ENCODE measurements at regions not wholly inside any gene's neighbourhood (a gene's known extent, or its start where the extent isn't known, plus 50 kb on each side); places are given as distances from the start of the nearest gene placed in this dataset.

DNA sequence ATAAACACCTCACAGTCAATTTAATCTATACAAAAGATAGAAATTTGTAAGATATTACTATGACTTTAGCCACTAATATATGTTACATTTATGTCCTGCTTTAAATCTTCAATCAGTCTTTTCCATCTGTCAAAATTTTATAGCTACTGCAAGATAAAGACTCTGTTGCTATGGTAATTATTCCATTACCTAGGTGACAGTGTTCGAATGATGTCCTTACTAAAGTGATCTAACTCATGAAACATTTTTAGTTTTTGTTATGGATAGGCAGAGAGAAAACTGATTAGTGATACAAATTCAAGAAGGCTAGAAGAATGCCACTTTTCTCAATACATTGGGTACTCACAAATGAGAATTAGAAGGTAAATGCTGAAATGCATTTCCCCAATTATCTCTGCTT is 359.9 kb upstream of the FSHR start:
- TF ChIP-seq, protein P1, sequence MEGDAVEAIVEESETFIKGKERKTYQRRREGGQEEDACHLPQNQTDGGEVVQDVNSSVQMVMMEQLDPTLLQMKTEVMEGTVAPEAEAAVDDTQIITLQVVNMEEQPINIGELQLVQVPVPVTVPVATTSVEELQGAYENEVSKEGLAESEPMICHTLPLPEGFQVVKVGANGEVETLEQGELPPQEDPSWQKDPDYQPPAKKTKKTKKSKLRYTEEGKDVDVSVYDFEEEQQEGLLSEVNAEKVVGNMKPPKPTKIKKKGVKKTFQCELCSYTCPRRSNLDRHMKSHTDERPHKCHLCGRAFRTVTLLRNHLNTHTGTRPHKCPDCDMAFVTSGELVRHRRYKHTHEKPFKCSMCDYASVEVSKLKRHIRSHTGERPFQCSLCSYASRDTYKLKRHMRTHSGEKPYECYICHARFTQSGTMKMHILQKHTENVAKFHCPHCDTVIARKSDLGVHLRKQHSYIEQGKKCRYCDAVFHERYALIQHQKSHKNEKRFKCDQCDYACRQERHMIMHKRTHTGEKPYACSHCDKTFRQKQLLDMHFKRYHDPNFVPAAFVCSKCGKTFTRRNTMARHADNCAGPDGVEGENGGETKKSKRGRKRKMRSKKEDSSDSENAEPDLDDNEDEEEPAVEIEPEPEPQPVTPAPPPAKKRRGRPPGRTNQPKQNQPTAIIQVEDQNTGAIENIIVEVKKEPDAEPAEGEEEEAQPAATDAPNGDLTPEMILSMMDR (IDR thresholded peaks at IDR 0.05) = no peak
- TF ChIP-seq POLR2A (IDR thresholded peaks at IDR 0.05) = no peak
